Liver (tissue), 3 donors: ENCODE measurements at regions not wholly inside any gene's neighbourhood (a gene's known extent, or its start where the extent isn't known, plus 50 kb on each side); places are given as distances from the start of the nearest gene placed in this dataset.

Experiments used
- ATF3 ChIP-seq: IDR thresholded peaks from 2 replicates; pipeline ENCODE4 v1.6.1; 2016; ENCODE audit warnings: antibody characterized with exemption
- EGR1 ChIP-seq, 2 donors: IDR thresholded peaks; 2 replicates each; pipeline ENCODE4 v1.6.1; 2016 to 2018; ENCODE audit warnings: antibody characterized with exemption in 2 of 2, low read depth in 2 of 2
- FOXA1 ChIP-seq: IDR thresholded peaks from 2 replicates; pipeline ENCODE4 v1.6.1; 2016; ENCODE audit warnings: antibody characterized with exemption
- GABPA ChIP-seq, 2 donors: IDR thresholded peaks in 1 of 2; conservative IDR thresholded peaks in 1 of 2; 2 replicates each; pipeline ENCODE4 v1.6.1; 2016; ENCODE audit warnings: antibody characterized with exemption in 2 of 2, mild to moderate bottlenecking in 1 of 2, moderate library complexity in 1 of 2
- HNF4A ChIP-seq, 2 donors: conservative IDR thresholded peaks; 2 replicates each; pipeline ENCODE4 v1.6.1; 2016; ENCODE audit warnings: antibody characterized with exemption in 2 of 2, mild to moderate bottlenecking in 2 of 2
- JUND ChIP-seq, 2 donors: IDR thresholded peaks; 2 replicates each; pipeline ENCODE4 v1.6.1; 2016; ENCODE audit warnings: antibody characterized with exemption in 2 of 2
- RAD21 ChIP-seq, 2 donors: IDR thresholded peaks; 2 replicates each; pipeline ENCODE4 v1.6.1; 2016; ENCODE audit warnings: antibody characterized with exemption in 2 of 2, mild to moderate bottlenecking in 2 of 2
- SP1 ChIP-seq: IDR thresholded peaks from 2 replicates; pipeline ENCODE4 v1.6.1; 2018; ENCODE audit warnings: antibody characterized with exemption, mild to moderate bottlenecking
- TAF1 ChIP-seq: conservative IDR thresholded peaks from 2 replicates; pipeline ENCODE4 v1.6.1; 2016; ENCODE audit warnings: antibody characterized with exemption, mild to moderate bottlenecking
- ZBTB33 ChIP-seq: IDR thresholded peaks from 2 replicates; pipeline ENCODE4 v1.6.1; 2016; ENCODE audit warnings: antibody characterized with exemption
- TF ChIP-seq, protein P1 (sequence below): fragments of 150-350 bp; IDR thresholded peaks from 2 replicates; pipeline ENCODE4 v1.5.1; 2017; ENCODE audit warnings: improper control_type of control experiment, low read depth, low read length; ENCODE audit not compliant: missing input control
- TF ChIP-seq, protein P2 (sequence below): IDR thresholded peaks from 2 replicates; pipeline ENCODE4 v1.6.1; 2016; ENCODE audit warnings: antibody characterized with exemption, mild to moderate bottlenecking
- TF ChIP-seq, protein P3 (sequence below): IDR thresholded peaks from 2 replicates; pipeline ENCODE4 v1.6.1; 2016; ENCODE audit warnings: antibody characterized with exemption
- donor health status: healthy.
- donor health status: healthy.

DNA sequence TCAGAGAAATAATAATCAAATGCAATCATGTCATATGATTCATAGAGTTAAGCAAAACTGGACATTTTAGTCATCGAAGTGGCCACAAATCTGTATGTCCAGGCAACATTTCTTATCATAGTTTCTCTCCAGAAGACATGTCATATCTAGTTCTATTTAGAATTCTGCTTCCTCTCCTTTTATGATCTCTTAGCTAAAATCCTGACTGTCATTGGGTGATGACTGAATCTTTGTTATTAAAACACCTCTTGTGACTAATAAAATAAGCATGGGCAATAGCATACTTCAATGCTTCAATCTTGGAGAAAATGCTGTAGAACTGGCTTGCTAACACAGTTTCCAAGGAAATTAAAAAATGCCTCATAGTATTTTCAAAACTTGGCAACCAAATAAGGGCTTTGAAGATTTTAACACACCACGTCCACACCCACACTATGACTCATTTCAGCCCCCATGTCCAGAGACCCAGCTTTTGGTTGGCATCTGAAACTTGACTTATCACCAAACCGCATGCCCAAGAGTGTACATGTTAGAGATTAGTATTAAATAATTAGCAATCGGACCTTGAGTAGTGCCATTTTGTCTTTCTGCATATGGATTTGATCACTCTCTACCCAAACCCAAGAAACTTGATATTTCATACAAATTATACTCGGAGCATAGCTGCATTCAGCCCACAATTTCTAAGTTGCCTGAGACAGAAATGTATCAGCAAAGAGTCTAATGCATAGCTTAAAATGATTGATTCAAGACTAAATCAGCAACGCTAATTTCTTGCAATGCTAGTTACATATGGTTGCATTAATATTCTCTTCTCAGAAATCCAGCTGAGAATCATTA is 106.5 kb upstream of the ETAA1 start:
- TF ChIP-seq, protein P1, sequence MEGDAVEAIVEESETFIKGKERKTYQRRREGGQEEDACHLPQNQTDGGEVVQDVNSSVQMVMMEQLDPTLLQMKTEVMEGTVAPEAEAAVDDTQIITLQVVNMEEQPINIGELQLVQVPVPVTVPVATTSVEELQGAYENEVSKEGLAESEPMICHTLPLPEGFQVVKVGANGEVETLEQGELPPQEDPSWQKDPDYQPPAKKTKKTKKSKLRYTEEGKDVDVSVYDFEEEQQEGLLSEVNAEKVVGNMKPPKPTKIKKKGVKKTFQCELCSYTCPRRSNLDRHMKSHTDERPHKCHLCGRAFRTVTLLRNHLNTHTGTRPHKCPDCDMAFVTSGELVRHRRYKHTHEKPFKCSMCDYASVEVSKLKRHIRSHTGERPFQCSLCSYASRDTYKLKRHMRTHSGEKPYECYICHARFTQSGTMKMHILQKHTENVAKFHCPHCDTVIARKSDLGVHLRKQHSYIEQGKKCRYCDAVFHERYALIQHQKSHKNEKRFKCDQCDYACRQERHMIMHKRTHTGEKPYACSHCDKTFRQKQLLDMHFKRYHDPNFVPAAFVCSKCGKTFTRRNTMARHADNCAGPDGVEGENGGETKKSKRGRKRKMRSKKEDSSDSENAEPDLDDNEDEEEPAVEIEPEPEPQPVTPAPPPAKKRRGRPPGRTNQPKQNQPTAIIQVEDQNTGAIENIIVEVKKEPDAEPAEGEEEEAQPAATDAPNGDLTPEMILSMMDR, result no peak
- TF ChIP-seq ZBTB33, result no peak
- TF ChIP-seq TAF1, result no peak
- TF ChIP-seq JUND (IDR thresholded peaks at IDR 0.05), result no peak
- TF ChIP-seq SP1, result no peak
- no peak for TF ChIP-seq FOXA1
- no peak for TF ChIP-seq GABPA (IDR thresholded peaks at IDR 0.05 in 1 of 2, conservative IDR thresholded peaks at IDR 0.05 in 1 of 2)
- TF ChIP-seq, protein P2, sequence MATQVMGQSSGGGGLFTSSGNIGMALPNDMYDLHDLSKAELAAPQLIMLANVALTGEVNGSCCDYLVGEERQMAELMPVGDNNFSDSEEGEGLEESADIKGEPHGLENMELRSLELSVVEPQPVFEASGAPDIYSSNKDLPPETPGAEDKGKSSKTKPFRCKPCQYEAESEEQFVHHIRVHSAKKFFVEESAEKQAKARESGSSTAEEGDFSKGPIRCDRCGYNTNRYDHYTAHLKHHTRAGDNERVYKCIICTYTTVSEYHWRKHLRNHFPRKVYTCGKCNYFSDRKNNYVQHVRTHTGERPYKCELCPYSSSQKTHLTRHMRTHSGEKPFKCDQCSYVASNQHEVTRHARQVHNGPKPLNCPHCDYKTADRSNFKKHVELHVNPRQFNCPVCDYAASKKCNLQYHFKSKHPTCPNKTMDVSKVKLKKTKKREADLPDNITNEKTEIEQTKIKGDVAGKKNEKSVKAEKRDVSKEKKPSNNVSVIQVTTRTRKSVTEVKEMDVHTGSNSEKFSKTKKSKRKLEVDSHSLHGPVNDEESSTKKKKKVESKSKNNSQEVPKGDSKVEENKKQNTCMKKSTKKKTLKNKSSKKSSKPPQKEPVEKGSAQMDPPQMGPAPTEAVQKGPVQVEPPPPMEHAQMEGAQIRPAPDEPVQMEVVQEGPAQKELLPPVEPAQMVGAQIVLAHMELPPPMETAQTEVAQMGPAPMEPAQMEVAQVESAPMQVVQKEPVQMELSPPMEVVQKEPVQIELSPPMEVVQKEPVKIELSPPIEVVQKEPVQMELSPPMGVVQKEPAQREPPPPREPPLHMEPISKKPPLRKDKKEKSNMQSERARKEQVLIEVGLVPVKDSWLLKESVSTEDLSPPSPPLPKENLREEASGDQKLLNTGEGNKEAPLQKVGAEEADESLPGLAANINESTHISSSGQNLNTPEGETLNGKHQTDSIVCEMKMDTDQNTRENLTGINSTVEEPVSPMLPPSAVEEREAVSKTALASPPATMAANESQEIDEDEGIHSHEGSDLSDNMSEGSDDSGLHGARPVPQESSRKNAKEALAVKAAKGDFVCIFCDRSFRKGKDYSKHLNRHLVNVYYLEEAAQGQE, result no peak
- TF ChIP-seq EGR1 (IDR thresholded peaks at IDR 0.05; ENCODE audit: low read depth in 2 of 2), result no peak
- no peak for TF ChIP-seq ATF3
- TF ChIP-seq, protein P3, sequence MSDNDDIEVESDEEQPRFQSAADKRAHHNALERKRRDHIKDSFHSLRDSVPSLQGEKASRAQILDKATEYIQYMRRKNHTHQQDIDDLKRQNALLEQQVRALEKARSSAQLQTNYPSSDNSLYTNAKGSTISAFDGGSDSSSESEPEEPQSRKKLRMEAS, result no peak
- no peak for TF ChIP-seq RAD21 (IDR thresholded peaks at IDR 0.05)
- no peak for TF ChIP-seq HNF4A (conservative IDR thresholded peaks at IDR 0.05)
